OCI-LY7 (cell line): ENCODE measurements at regions not wholly inside any gene's neighbourhood (a gene's known extent, or its start where the extent isn't known, plus 50 kb on each side); places are given as distances from the start of the nearest gene placed in this dataset.
"Not testable (repeated sequence)": the region's sequence is repeated elsewhere in the genome, so short reads cannot be mapped to it uniquely, and the experiment has no call there.

Experiments
- BruUV-seq: library from RNA; stranded (reverse); fragments of 400-500 nt; replicated peaks from 2 replicates; lab custom pipeline; 2021; lab: Mats Ljungman, UMichigan
- CTCF ChIA-PET: fragments of 300-600 bp; sonication (Branson Sonifier 250); formaldehyde crosslinking; loops from one replicate; lab custom pipeline; 2022; ENCODE audit warnings: antibody characterized with exemption; ENCODE audit not compliant: unreplicated experiment; lab: Charles Lee
- POLR2A ChIA-PET: fragments of 300-600 bp; sonication (Branson Sonifier 250); formaldehyde crosslinking; loops from one replicate; lab custom pipeline; 2022; ENCODE audit warnings: antibody characterized with exemption; lab: Charles Lee
- DNase-seq: peaks from one replicate; pipeline ENCODE4 v3.0.0-alpha.2; 2015; ENCODE audit warnings: low spot score
- H2AFZ ChIP-seq: fragments of 200-600 bp; sonication (generic), shearing (Covaris generic); 2 replicates; pipeline ENCODE4 v1.6.1; 2014; ENCODE audit warnings: mild to moderate bottlenecking, antibody characterized with exemption, low read length, moderate library complexity
- H3K27ac ChIP-seq: fragments of 200-600 bp; sonication (generic); 2 replicates; pipeline ENCODE4 v1.5.1; 2014; ENCODE audit warnings: mixed run types, low read depth, mild to moderate bottlenecking, moderate library complexity, low read length, inconsistent platforms; ENCODE audit not compliant: poor library complexity, severe bottlenecking
- H3K36me3 ChIP-seq: fragments of 200-600 bp; sonication (generic); 2 replicates; pipeline ENCODE4 v1.6.1; 2014; ENCODE audit warnings: mild to moderate bottlenecking, antibody characterized with exemption, low read length, moderate library complexity, mixed read lengths; ENCODE audit not compliant: insufficient read depth
- H3K4me1 ChIP-seq: fragments of 200-600 bp; sonication (generic); 2 replicates; pipeline ENCODE4 v1.5.1; 2014; ENCODE audit warnings: mild to moderate bottlenecking, low read length; ENCODE audit not compliant: insufficient read depth, poor library complexity, severe bottlenecking
- H3K4me2 ChIP-seq: fragments of 200-600 bp; sonication (generic); 2 replicates; pipeline ENCODE4 v1.6.1; 2014; ENCODE audit warnings: mild to moderate bottlenecking, low read length
- H3K4me3 ChIP-seq: fragments of 200-600 bp; sonication (generic); 2 replicates; pipeline ENCODE4 v1.5.1; 2014; ENCODE audit warnings: mild to moderate bottlenecking, low read depth, low read length; ENCODE audit not compliant: poor library complexity, severe bottlenecking
- H3K79me2 ChIP-seq: fragments of 200-600 bp; sonication (generic); 2 replicates; pipeline ENCODE4 v1.6.1; 2016; ENCODE audit warnings: low read depth, mild to moderate bottlenecking, low read length, moderate library complexity, mixed read lengths; ENCODE audit not compliant: insufficient read depth
- H3K9me2 ChIP-seq: fragments of 200-600 bp; sonication (generic); 2 replicates; pipeline ENCODE4 v1.6.1; 2016; ENCODE audit warnings: mild to moderate bottlenecking, low read length, mixed read lengths; ENCODE audit not compliant: insufficient read depth
- H3K9me3 ChIP-seq: fragments of 200-600 bp; sonication (generic); 2 replicates; pipeline ENCODE4 v1.6.1; 2014; ENCODE audit warnings: mild to moderate bottlenecking, mixed run types, low read length, mixed read lengths
- H4K20me1 ChIP-seq: fragments of 200-600 bp; sonication (generic); 2 replicates; pipeline ENCODE4 v1.6.1; 2014; ENCODE audit warnings: mild to moderate bottlenecking, antibody characterized with exemption, low read length, moderate library complexity, mixed read lengths; ENCODE audit not compliant: insufficient read depth
- CTCF ChIP-seq: fragments of 200-600 bp; sonication (generic); conservative IDR thresholded peaks from 2 replicates; pipeline ENCODE4 v1.5.1; 2014; ENCODE audit warnings: mild to moderate bottlenecking, antibody characterized with exemption, low read length, moderate library complexity, mixed read lengths
- EZH2phosphoT487 ChIP-seq: fragments of 200-600 bp; sonication (generic); IDR thresholded peaks from 2 replicates; pipeline ENCODE4 v1.6.1; 2018; ENCODE audit warnings: low read depth, borderline replicate concordance, mild to moderate bottlenecking, mixed run types, antibody characterized with exemption, low read length, moderate library complexity, mixed read lengths
- intact Hi-C: fragments of 100-400 bp; cut with micrococcal nuclease; formaldehyde crosslinking; loops from one replicate; pipeline ENCODE4 v1.10.0; 2022; ENCODE audit not compliant: unreplicated experiment

GRCh38 chr18:2154278-2154677, 417.0 kb downstream of the METTL4 start:
- intact Hi-C loops, result no loop called here
- TF ChIP-seq CTCF (no peak), EZH2phosphoT487 (no peak)
- no peak overlapping the region for H3K4me2 ChIP-seq
- H4K20me1 ChIP-seq, result no peaks in the 10 kb centered on the region
- H3K9me2 ChIP-seq, result no peaks in the 10 kb centered on the region
- BruUV-seq, result no TSS peak
- H3K79me2 ChIP-seq, result no peaks in the 10 kb centered on the region
- CTCF ChIA-PET, result no interaction called here
- no peak overlapping the region for H2AFZ ChIP-seq
- no peak overlapping the region for H3K4me3 ChIP-seq
- H3K9me3 ChIP-seq, result no peaks in the 10 kb centered on the region
- no peaks in the 10 kb centered on the region for H3K36me3 ChIP-seq
- DNase-seq, result no peak
- H3K27ac ChIP-seq, result no peak overlapping the region
- H3K4me1 ChIP-seq, result no peaks in the 10 kb centered on the region
- POLR2A ChIA-PET, result interaction anchor here (0.7 kb wide), 1 partner anchor 71 kb away, joined by 3 read pairs; no protein-coding TSS in a partner anchor

- no peaks in the 10 kb centered on the region for H3K9me3 ChIP-seq
- ChIA-PET CTCF (no interaction called here), POLR2A (no interaction called here)
- no peak overlapping the region for H3K4me2 ChIP-seq
- no peak overlapping the region for H3K4me3 ChIP-seq
- H3K36me3 ChIP-seq, result no peaks in the 10 kb centered on the region
- H3K9me2 ChIP-seq, result no peaks in the 10 kb centered on the region
- no peak overlapping the region for H3K27ac ChIP-seq
- H4K20me1 ChIP-seq, result no peaks in the 10 kb centered on the region
- BruUV-seq, result no TSS peak
- H3K79me2 ChIP-seq, result no peaks in the 10 kb centered on the region
- H2AFZ ChIP-seq, result no peak overlapping the region
- no peaks in the 10 kb centered on the region for H3K4me1 ChIP-seq
- intact Hi-C loops, result no loop called here
- no peak for DNase-seq
- TF ChIP-seq EZH2phosphoT487 (no peak), CTCF (no peak)
These were observed 406.4 kb downstream of the METTL4 start for GRCh38 chr18:2164644-2165550.

GRCh38 chr18:2166876-2167275, 404.4 kb downstream of the METTL4 start:
- H3K4me3 ChIP-seq, BruUV-seq, H3K36me3 ChIP-seq, H2AFZ ChIP-seq, CTCF ChIA-PET, H3K27ac ChIP-seq, H3K9me3 ChIP-seq, H4K20me1 ChIP-seq, POLR2A ChIA-PET, H3K9me2 ChIP-seq, H3K79me2 ChIP-seq, H3K4me2 ChIP-seq, DNase-seq, H3K4me1 ChIP-seq, intact Hi-C loops: not testable (repeated sequence)
